ENCODE measurements at regions not wholly inside any gene's neighbourhood (a gene's known extent, or its start where the extent isn't known, plus 50 kb on each side); places are given as distances from the start of the nearest gene placed in this dataset.

GRCh38 chr1:194478731-194479130, 1292.3 kb upstream of the B3GALT2 start:
- Mint-ChIP-seq H3K27ac (no peak overlapping the region), H3K27me3 (no peaks in the 10 kb centered on the region), H3K4me3 (no peak overlapping the region), H3K36me3 (ENCODE audit: low read depth) (no peaks in the 10 kb centered on the region), H3K4me1 (no peaks in the 10 kb centered on the region), H3K9me3 (ENCODE audit: low read depth) (no peaks in the 10 kb centered on the region)
- no peak for DNase-seq
- ChIA-PET POLR2A (no interaction called here), CTCF (no interaction called here)
- no peak for ATAC-seq
- intact Hi-C loops (cut with DNase I, micrococcal nuclease): no loop called here

- no peaks in the 10 kb centered on the region for H3K27me3 Mint-ChIP-seq
- ChIA-PET POLR2A (no interaction called here), CTCF (no interaction called here)
- DNase-seq (no peak), ATAC-seq (no peak)
- H3K4me1 Mint-ChIP-seq: no peaks in the 10 kb centered on the region
- no peak overlapping the region for H3K4me3 Mint-ChIP-seq
- intact Hi-C loops (cut with DNase I, micrococcal nuclease): no loop called here
- H3K27ac Mint-ChIP-seq: no peak overlapping the region
- H3K9me3 Mint-ChIP-seq (ENCODE audit: low read depth): no peaks in the 10 kb centered on the region
- no peaks in the 10 kb centered on the region for H3K36me3 Mint-ChIP-seq (ENCODE audit: low read depth)
Observed at GRCh38 chr1:194477908-194478307, 1291.5 kb upstream of the B3GALT2 start.

GRCh38 chr1:194476872-194477271, 1290.5 kb upstream of the B3GALT2 start:
- Mint-ChIP-seq H3K36me3 (ENCODE audit: low read depth) (no peaks in the 10 kb centered on the region), H3K27ac (no peak overlapping the region), H3K4me1 (no peaks in the 10 kb centered on the region), H3K4me3 (no peak overlapping the region), H3K9me3 (ENCODE audit: low read depth) (no peaks in the 10 kb centered on the region), H3K27me3 (no peaks in the 10 kb centered on the region)
- intact Hi-C loops (cut with DNase I, micrococcal nuclease): no loop called here
- DNase-seq (no peak), ATAC-seq (no peak)
- ChIA-PET CTCF (no interaction called here), POLR2A (no interaction called here)

- H3K4me1 Mint-ChIP-seq: no peaks in the 10 kb centered on the region
- DNase-seq (no peak), ATAC-seq (no peak)
- H3K27ac Mint-ChIP-seq: no peak overlapping the region
- CTCF ChIA-PET: no interaction called here
- H3K27me3 Mint-ChIP-seq: no peaks in the 10 kb centered on the region
- H3K9me3 Mint-ChIP-seq (ENCODE audit: low read depth): no peaks in the 10 kb centered on the region
- no peaks in the 10 kb centered on the region for H3K36me3 Mint-ChIP-seq (ENCODE audit: low read depth)
- POLR2A ChIA-PET: no interaction called here
- no peak overlapping the region for H3K4me3 Mint-ChIP-seq
- intact Hi-C loops (cut with DNase I, micrococcal nuclease): no loop called here
Observed at GRCh38 chr1:194476351-194476750, 1289.9 kb upstream of the B3GALT2 start.

GRCh38 chr1:194474701-194475100, 1288.3 kb upstream of the B3GALT2 start:
- H3K36me3 Mint-ChIP-seq (ENCODE audit: low read depth): no peaks in the 10 kb centered on the region
- POLR2A ChIA-PET: no interaction called here
- no peak for DNase-seq
- H3K27me3 Mint-ChIP-seq: no peaks in the 10 kb centered on the region
- no peaks in the 10 kb centered on the region for H3K9me3 Mint-ChIP-seq (ENCODE audit: low read depth)
- intact Hi-C loops (cut with DNase I, micrococcal nuclease): no loop called here
- H3K4me1 Mint-ChIP-seq: no peaks in the 10 kb centered on the region
- no peak for ATAC-seq
- H3K27ac Mint-ChIP-seq: no peak overlapping the region
- no peak overlapping the region for H3K4me3 Mint-ChIP-seq
- CTCF ChIA-PET: no interaction called here

- intact Hi-C loops (cut with DNase I, micrococcal nuclease): no loop called here
- no peaks in the 10 kb centered on the region for H3K36me3 Mint-ChIP-seq (ENCODE audit: low read depth)
Observed at GRCh38 chr1:194473766-194474165, 1287.4 kb upstream of the B3GALT2 start.

GRCh38 chr1:194469282-194469681, 1282.9 kb upstream of the B3GALT2 start:
- no peak overlapping the region for H3K27ac Mint-ChIP-seq
- no peaks in the 10 kb centered on the region for H3K9me3 Mint-ChIP-seq (ENCODE audit: low read depth)
- DNase-seq (no peak), ATAC-seq (no peak)
- peaks cover 3% of the 10 kb centered on the region for H3K27me3 Mint-ChIP-seq
- no peak overlapping the region for H3K4me3 Mint-ChIP-seq
- ChIA-PET CTCF (no interaction called here), POLR2A (no interaction called here)
- no peaks in the 10 kb centered on the region for H3K4me1 Mint-ChIP-seq
- H3K36me3 Mint-ChIP-seq (ENCODE audit: low read depth): no peaks in the 10 kb centered on the region
- intact Hi-C loops (cut with DNase I, micrococcal nuclease): no loop called here

More at GRCh38 chr1:194473766-194474165, 1287.4 kb upstream of the B3GALT2 start:
- Mint-ChIP-seq H3K27ac (no peak overlapping the region), H3K27me3 (peaks cover 1% of the 10 kb centered on the region), H3K9me3 (ENCODE audit: low read depth) (no peaks in the 10 kb centered on the region), H3K4me1 (no peaks in the 10 kb centered on the region), H3K4me3 (no peak overlapping the region)
- ChIA-PET CTCF (no interaction called here), POLR2A (no interaction called here)
- DNase-seq (no peak), ATAC-seq (no peak)

GRCh38 chr1:194466706-194467105, 1280.3 kb upstream of the B3GALT2 start:
- Mint-ChIP-seq H3K27me3 (peaks cover 5% of the 10 kb centered on the region), H3K4me3 (no peak overlapping the region), H3K36me3 (ENCODE audit: low read depth) (no peaks in the 10 kb centered on the region), H3K4me1 (no peaks in the 10 kb centered on the region), H3K27ac (no peak overlapping the region), H3K9me3 (ENCODE audit: low read depth) (no peaks in the 10 kb centered on the region)
- POLR2A ChIA-PET: no interaction called here
- DNase-seq: no peak
- CTCF ChIA-PET: no interaction called here
- ATAC-seq: no peak
- intact Hi-C loops (cut with DNase I, micrococcal nuclease): no loop called here

- ATAC-seq (no peak), DNase-seq (no peak)
- intact Hi-C loops (cut with DNase I, micrococcal nuclease): no loop called here
- CTCF ChIA-PET: no interaction called here
- no peak overlapping the region for H3K4me3 Mint-ChIP-seq
- no peaks in the 10 kb centered on the region for H3K36me3 Mint-ChIP-seq (ENCODE audit: low read depth)
- H3K4me1 Mint-ChIP-seq: peaks cover 2% of the 10 kb centered on the region
- no peak overlapping the region for H3K27ac Mint-ChIP-seq
- no peaks in the 10 kb centered on the region for H3K9me3 Mint-ChIP-seq (ENCODE audit: low read depth)
- H3K27me3 Mint-ChIP-seq: no peaks in the 10 kb centered on the region
- POLR2A ChIA-PET: no interaction called here
Observed at GRCh38 chr1:194447636-194448035, 1261.2 kb upstream of the B3GALT2 start.

GRCh38 chr1:194445244-194445643, 1258.8 kb upstream of the B3GALT2 start:
- ChIA-PET CTCF (no interaction called here), POLR2A (no interaction called here)
- Mint-ChIP-seq H3K4me1 (peaks cover 2% of the 10 kb centered on the region), H3K9me3 (ENCODE audit: low read depth) (peaks cover 3% of the 10 kb centered on the region), H3K27ac (no peak overlapping the region), H3K27me3 (no peaks in the 10 kb centered on the region), H3K36me3 (ENCODE audit: low read depth) (no peaks in the 10 kb centered on the region), H3K4me3 (no peak overlapping the region)
- DNase-seq (no peak), ATAC-seq (no peak)
- intact Hi-C loops (cut with DNase I, micrococcal nuclease): no loop called here

GRCh38 chr1:194442901-194443575, 1256.6 kb upstream of the B3GALT2 start:
- ChIA-PET CTCF (no interaction called here), POLR2A (no interaction called here)
- intact Hi-C loops (cut with DNase I, micrococcal nuclease): no loop called here
- DNase-seq (no peak), ATAC-seq (no peak)
- no peaks in the 10 kb centered on the region for H3K36me3 Mint-ChIP-seq (ENCODE audit: low read depth)
- no peak overlapping the region for H3K27ac Mint-ChIP-seq
- H3K27me3 Mint-ChIP-seq: peaks cover 6% of the 10 kb centered on the region
- no peak overlapping the region for H3K4me3 Mint-ChIP-seq
- H3K4me1 Mint-ChIP-seq: peaks cover 2% of the 10 kb centered on the region
- H3K9me3 Mint-ChIP-seq (ENCODE audit: low read depth): peaks cover 3% of the 10 kb centered on the region

- no peak overlapping the region for H3K4me3 Mint-ChIP-seq
- H3K9me3 Mint-ChIP-seq (ENCODE audit: low read depth): peaks cover 3% of the 10 kb centered on the region
- no peak for ATAC-seq
- H3K4me1 Mint-ChIP-seq: no peaks in the 10 kb centered on the region
- DNase-seq: no peak
- ChIA-PET POLR2A (no interaction called here), CTCF (interaction anchor here (0.5 kb wide), 1 partner anchor 414 kb away, joined by 3 read pairs; no protein-coding TSS in a partner anchor)
- no peak overlapping the region for H3K27ac Mint-ChIP-seq
- intact Hi-C loops (cut with DNase I, micrococcal nuclease): no loop called here
- H3K36me3 Mint-ChIP-seq (ENCODE audit: low read depth): no peaks in the 10 kb centered on the region
- peaks cover 8% of the 10 kb centered on the region for H3K27me3 Mint-ChIP-seq
Observed at GRCh38 chr1:194437135-194437534, 1250.7 kb upstream of the B3GALT2 start.

- Mint-ChIP-seq H3K36me3 (ENCODE audit: low read depth) (no peaks in the 10 kb centered on the region), H3K9me3 (ENCODE audit: low read depth) (no peaks in the 10 kb centered on the region), H3K4me3 (no peak overlapping the region), H3K27ac (no peak overlapping the region), H3K4me1 (no peaks in the 10 kb centered on the region), H3K27me3 (no peaks in the 10 kb centered on the region)
- no peak for DNase-seq
- POLR2A ChIA-PET: no interaction called here
- CTCF ChIA-PET: no interaction called here
- no peak for ATAC-seq
- intact Hi-C loops (cut with DNase I, micrococcal nuclease): no loop called here
Observed at GRCh38 chr1:194431121-194431520, 1244.7 kb upstream of the B3GALT2 start.
